HepG2 (cell line): ENCODE measurements at regions not wholly inside any gene's neighbourhood (a gene's known extent, or its start where the extent isn't known, plus 50 kb on each side); places are given as distances from the start of the nearest gene placed in this dataset.

Experiments
- ATAC-seq: fragments of 200-7000 bp; cut with Tn5 transposase; 3 replicates; pipeline ENCODE4 v1.9.1; 2020; ENCODE audit warnings: mild to moderate bottlenecking, moderate library complexity
- BruUV-seq: library from RNA; stranded (reverse); fragments of 400-500 nt; replicated peaks from 2 replicates; lab custom pipeline; 2021; lab: Mats Ljungman, UMichigan
- CTCF ChIA-PET: fragments of 300-600 bp; formaldehyde crosslinking; extraction: SDS; loops from one replicate; lab custom pipeline; 2021; ENCODE audit warnings: low total read pairs, inconsistent platforms, low intra/inter-chr PET ratio; lab: Yijun Ruan, JAX
- POLR2A ChIA-PET: fragments of 350-600 bp; sonication (Branson Sonifier 250); formaldehyde crosslinking; loops from one replicate; lab custom pipeline; 2020; ENCODE audit warnings: antibody characterized with exemption, inconsistent platforms; lab: Yijun Ruan, JAX
- DNase-seq: peaks from one replicate; pipeline ENCODE4 v3.0.0-alpha.2; 2015; ENCODE audit warnings: low spot score
- FAIRE-seq: peaks from 3 replicates; lab custom pipeline; 2011; peaks lifted over from hg19 to GRCh38; lab: Jason Lieb, UNC
- H2AFZ ChIP-seq: one replicate; pipeline ENCODE4 v1.6.1; 2011; ENCODE audit warnings: low read length, inconsistent platforms
- H3K27ac ChIP-seq: fragments of 300-600 bp; 3 replicates; pipeline ENCODE4 v1.8.0; 2011; ENCODE audit warnings: mixed run types, mild to moderate bottlenecking, mixed read lengths, low read length, inconsistent platforms; ENCODE audit not compliant: insufficient read depth; ENCODE audit errors: extremely low read length
- H3K27me3 ChIP-seq, 2 experiments: fragments of 200-600 bp in 1 of 2; 2 replicates in 1 of 2; 3 replicates in 1 of 2; pipeline versions ENCODE4 v1.6.0 to v1.8.0; 2011; ENCODE audit warnings: low read length in 2 of 2, mild to moderate bottlenecking in 2 of 2, moderate library complexity in 2 of 2, inconsistent platforms in 1 of 2; ENCODE audit not compliant: insufficient read depth in 2 of 2, control insufficient read depth in 1 of 2
- H3K36me3 ChIP-seq, 2 experiments: fragments of 200-600 bp in 1 of 2; replicated peaks in 1 of 2; 2 replicates in 1 of 2; 3 replicates in 1 of 2; pipeline versions ENCODE4 v1.5.1 to v1.8.0; 2011; ENCODE audit warnings: low read length in 2 of 2, inconsistent platforms in 1 of 2; ENCODE audit not compliant: insufficient read depth in 2 of 2, control insufficient read depth in 1 of 2
- H3K4me1 ChIP-seq: 2 replicates; pipeline ENCODE4 v1.5.1; 2012; ENCODE audit warnings: low read length, inconsistent platforms; ENCODE audit not compliant: insufficient read depth
- H3K4me2 ChIP-seq: 2 replicates; pipeline ENCODE4 v1.6.0; 2011; ENCODE audit warnings: low read depth, low read length, inconsistent platforms
- H3K4me3 ChIP-seq, 3 experiments: fragments of 200-600 bp in 1 of 3; sonication (generic), shearing (Covaris generic) in 1 of 3; replicated peaks in 1 of 3; 2 replicates each; pipeline ENCODE4 v1.5.1; 2011 to 2016; ENCODE audit warnings: low read length in 3 of 3, inconsistent platforms in 2 of 3, low read depth in 2 of 3, mild to moderate bottlenecking in 2 of 3, control low read depth in 1 of 3, mixed read lengths in 1 of 3; ENCODE audit not compliant: insufficient read depth in 1 of 3
- H3K79me2 ChIP-seq: one replicate; pipeline ENCODE4 v1.6.1; 2011; ENCODE audit warnings: low read length, inconsistent platforms; ENCODE audit not compliant: insufficient read depth
- H3K9ac ChIP-seq: 2 replicates; pipeline ENCODE4 v1.6.0; 2011; ENCODE audit warnings: mild to moderate bottlenecking, low read depth, low read length, inconsistent platforms; ENCODE audit not compliant: insufficient read depth
- H3K9me3 ChIP-seq: 2 replicates; pipeline ENCODE4 v1.5.1; 2012; ENCODE audit warnings: mild to moderate bottlenecking, low read length
- H4K20me1 ChIP-seq: 2 replicates; pipeline ENCODE4 v1.6.0; 2011; ENCODE audit warnings: inconsistent platforms, mild to moderate bottlenecking, low read length, moderate library complexity; ENCODE audit not compliant: insufficient read depth
- AGO2 ChIP-seq: fragments of 200-400 bp; formaldehyde crosslinking; optimal IDR thresholded peaks from 2 replicates; pipeline ENCODE3; 2017; ENCODE audit warnings: mild to moderate bottlenecking, low read depth, low read length, moderate library complexity
- ARNT ChIP-seq: fragments of 450-650 bp; IDR thresholded peaks from 2 replicates; pipeline ENCODE4 v1.6.1; 2017
- ATF7-NPFF ChIP-seq: sonication (generic); formaldehyde crosslinking; IDR thresholded peaks from 2 replicates; pipeline ENCODE4 v1.8.1; 2023; ENCODE audit warnings: mild to moderate bottlenecking, low read depth, missing genetic modification reagents, moderate library complexity
- CERS6 ChIP-seq: sonication (generic); formaldehyde crosslinking; IDR thresholded peaks from 2 replicates; pipeline ENCODE4 v1.5.0; 2020; ENCODE audit warnings: missing genetic modification reagents
- CTCF ChIP-seq: sonication (generic); formaldehyde crosslinking; IDR thresholded peaks from 2 replicates; pipeline ENCODE4 v1.5.0; 2020; ENCODE audit warnings: mild to moderate bottlenecking, missing genetic modification reagents, moderate library complexity
- DDIT3 ChIP-seq: sonication (generic); formaldehyde crosslinking; IDR thresholded peaks from 2 replicates; pipeline ENCODE4 v1.4.0; 2020; ENCODE audit warnings: mild to moderate bottlenecking, missing genetic modification reagents
- DR1 ChIP-seq: sonication (generic); formaldehyde crosslinking; IDR thresholded peaks from 2 replicates; pipeline ENCODE4 v1.8.0; 2021; ENCODE audit warnings: mild to moderate bottlenecking, missing genetic modification reagents, inconsistent platforms
- KMT2A ChIP-seq: sonication (generic); formaldehyde crosslinking; IDR thresholded peaks from 2 replicates; pipeline ENCODE4 v1.4.0; 2020; ENCODE audit warnings: missing genetic modification reagents
- SETDB1 ChIP-seq: sonication (generic); formaldehyde crosslinking; IDR thresholded peaks from 2 replicates; pipeline ENCODE4 v1.5.1; 2020; ENCODE audit warnings: missing genetic modification reagents, mild to moderate bottlenecking, borderline replicate concordance
- SMARCE1 ChIP-seq: fragments of 450-650 bp; IDR thresholded peaks from 2 replicates; pipeline ENCODE4 v1.6.1; 2017; ENCODE audit warnings: borderline replicate concordance
- SRY ChIP-seq: sonication (generic); formaldehyde crosslinking; IDR thresholded peaks from 2 replicates; pipeline ENCODE4 v1.8.0; 2022; ENCODE audit warnings: mild to moderate bottlenecking, missing genetic modification reagents
- YEATS4 ChIP-seq: sonication (generic); formaldehyde crosslinking; IDR thresholded peaks from 2 replicates; pipeline ENCODE4 v1.4.0; 2020; ENCODE audit warnings: missing genetic modification reagents, borderline replicate concordance
- ZIK1 ChIP-seq: sonication (generic); formaldehyde crosslinking; IDR thresholded peaks from 2 replicates; pipeline ENCODE4 v1.5.0; 2020; ENCODE audit warnings: mild to moderate bottlenecking, low read depth, missing genetic modification reagents, borderline replicate concordance
- ZNF224 ChIP-seq: sonication (generic); formaldehyde crosslinking; IDR thresholded peaks from 2 replicates; pipeline ENCODE4 v1.5.0; 2020; ENCODE audit warnings: mild to moderate bottlenecking, missing genetic modification reagents
- ZNF615 ChIP-seq: sonication (generic); formaldehyde crosslinking; IDR thresholded peaks from 2 replicates; pipeline ENCODE4 v1.5.0; 2020; ENCODE audit warnings: mild to moderate bottlenecking, missing genetic modification reagents, borderline replicate concordance
- WGBS: methylation state at CpG from one replicate; pipeline ENCODE4 v1.1.6; 2017; ENCODE audit warnings: low lambda C conversion rate; 5-methylcytosine and 5-hydroxymethylcytosine counted together
- in situ Hi-C: cut with HindIII; loops from 2 replicates; pipeline ENCODE4 v1.10.0; 2017; ENCODE audit warnings: low pct_unique_long_range_greater_than_20kb; ENCODE audit not compliant: extremely low pct_ligation_motif_present
- intact Hi-C: fragments of 100-400 bp; cut with micrococcal nuclease; formaldehyde crosslinking; loops from one replicate; pipeline ENCODE4 v1.10.0; 2022; ENCODE audit not compliant: unreplicated experiment

- TF ChIP-seq SETDB1 (CRISPR knock-in tag), result no peak
- no peak for TF ChIP-seq AGO2
- TF ChIP-seq, all 625 proteins: peak for 0
Measured at GRCh38 chr5:10828241-10828640, 67.2 kb upstream of the DAP start (continued).

- Histone ChIP-seq H3K4me3 (no peak overlapping the region), H3K9ac (no peak overlapping the region), H3K36me3 (no peaks in the 10 kb centered on the region), H3K79me2 (no peaks in the 10 kb centered on the region), H3K27ac (no peak overlapping the region), H3K4me1 (peaks cover 26% of the 10 kb centered on the region), H3K4me2 (no peak overlapping the region), H3K9me3 (no peaks in the 10 kb centered on the region), H2AFZ (no peak overlapping the region), H4K20me1 (no peaks in the 10 kb centered on the region), H3K27me3 (no peaks in the 10 kb centered on the region)
- ChIA-PET POLR2A (no interaction called here), CTCF (no interaction called here)
- ATAC-seq (no peak), DNase-seq (no peak), FAIRE-seq (no peak)
- intact Hi-C loops, result no loop called here
- no TSS peak for BruUV-seq
- in situ Hi-C loops, result no loop called here
- 57% methylated on average over 1 of the region's 1 CpG for WGBS
- no peak for TF ChIP-seq DDIT3
Measured at GRCh38 chr5:10827571-10827970, 66.5 kb upstream of the DAP start.

DNA sequence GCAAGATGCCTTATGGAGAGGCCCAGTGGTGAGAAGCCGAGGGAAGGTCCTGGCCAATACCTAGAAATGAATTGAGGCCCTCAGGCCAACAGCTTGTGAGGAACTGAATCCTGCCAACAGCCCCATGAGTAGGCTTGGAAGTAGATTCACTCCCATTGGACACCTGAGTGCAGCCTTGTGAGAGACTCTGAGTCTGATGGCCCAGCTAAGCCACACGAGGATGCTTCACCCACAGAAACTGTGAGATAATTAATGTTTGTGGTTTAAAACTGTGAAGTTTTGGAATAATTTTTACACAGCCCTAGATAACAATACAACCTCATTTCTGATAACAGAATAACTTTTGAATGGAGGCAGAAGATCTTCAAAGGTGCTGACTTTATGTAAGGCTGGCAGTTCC lies 65.9 kb upstream of the DAP start:
- Histone ChIP-seq H3K9ac (no peak overlapping the region), H3K27me3 (no peaks in the 10 kb centered on the region), H4K20me1 (no peaks in the 10 kb centered on the region), H3K36me3 (no peaks in the 10 kb centered on the region), H3K4me3 (no peak overlapping the region), H3K9me3 (no peaks in the 10 kb centered on the region), H3K4me1 (peaks cover 20% of the 10 kb centered on the region), H3K79me2 (no peaks in the 10 kb centered on the region), H3K4me2 (no peak overlapping the region), H3K27ac (no peak overlapping the region), H2AFZ (no peak overlapping the region)
- ATAC-seq, result no peak
- no TSS peak for BruUV-seq
- ChIA-PET CTCF (no interaction called here), POLR2A (no interaction called here)
- DNase-seq, result no peak
- no peak for FAIRE-seq
- 60% methylated on average over 2 of the region's 2 CpGs for WGBS
- in situ Hi-C loops (no loop called here), intact Hi-C loops (no loop called here)
- TF ChIP-seq DR1 (no peak), CTCF (CRISPR knock-in tag) (no peak), ZNF224 (CRISPR knock-in tag) (no peak), SMARCE1 (no peak), YEATS4 (CRISPR knock-in tag) (no peak), KMT2A (CRISPR knock-in tag) (no peak), ZIK1 (CRISPR knock-in tag) (no peak), ATF7-NPFF (no peak), ZNF615 (CRISPR knock-in tag) (no peak), CERS6 (CRISPR knock-in tag) (no peak), SRY (CRISPR knock-in tag) (no peak), ARNT (no peak)
